Gastroesophageal sphincter (tissue), 3 donors: ENCODE measurements at regions not wholly inside any gene's neighbourhood (a gene's known extent, or its start where the extent isn't known, plus 50 kb on each side); places are given as distances from the start of the nearest gene placed in this dataset.

Experiments
- CTCF ChIP-seq, 4 experiments: fragments of 200-600 bp in 2 of 4; fragments of 450-650 bp in 2 of 4; sonication (generic) in 1 of 4; IDR thresholded peaks; one replicate each; pipeline ENCODE4 v1.5.1; 2017 to 2019; ENCODE audit warnings: antibody characterized with exemption in 4 of 4, mild to moderate bottlenecking in 2 of 4, moderate library complexity in 2 of 4
- EP300 ChIP-seq: sonication (generic); formaldehyde crosslinking; IDR thresholded peaks from one replicate; pipeline ENCODE4 v1.6.1; 2017; ENCODE audit warnings: antibody characterized with exemption, mild to moderate bottlenecking
- POLR2AphosphoS5 ChIP-seq: sonication (generic); formaldehyde crosslinking; IDR thresholded peaks from one replicate; pipeline ENCODE4 v1.6.1; 2017; ENCODE audit warnings: antibody characterized with exemption

DNA sequence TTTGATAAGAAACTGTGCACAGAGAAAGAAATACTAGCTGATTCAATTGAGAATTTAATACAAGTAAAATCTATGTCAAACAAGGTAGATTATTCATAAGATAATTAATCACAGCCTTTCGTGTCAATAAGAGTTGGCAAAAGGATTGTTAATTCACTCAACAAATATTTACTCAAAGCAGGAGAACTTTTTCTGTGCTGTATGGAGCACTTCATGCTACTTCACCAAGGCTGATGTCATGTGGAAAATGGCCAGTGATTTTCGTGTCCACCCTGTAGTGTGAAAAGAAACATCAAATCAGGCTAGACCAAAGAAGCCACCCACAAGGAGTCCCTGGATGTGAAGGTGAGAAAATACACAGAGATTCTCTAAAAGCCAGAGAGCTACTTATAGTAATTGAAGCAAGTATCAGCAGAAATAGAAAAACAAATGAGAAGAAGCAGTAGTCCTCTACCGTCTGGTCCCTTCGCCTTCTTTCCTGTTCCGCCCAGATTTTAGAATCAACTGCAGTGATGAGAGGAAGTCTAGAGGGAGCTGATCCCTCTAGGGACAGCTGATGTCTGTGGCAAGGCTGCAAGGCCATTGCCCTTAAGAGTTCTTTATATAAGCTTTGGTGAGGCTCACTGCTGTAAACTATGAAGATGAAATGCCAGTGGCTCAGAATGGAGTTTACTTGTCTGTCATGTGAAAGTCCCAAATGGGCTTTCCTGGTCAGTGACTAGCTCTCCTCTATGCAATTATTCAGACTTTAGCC lies 201.3 kb upstream of the APCDD1 start:
- no peak for TF ChIP-seq CTCF (IDR thresholded peaks at IDR 0.05)
- TF ChIP-seq EP300: no peak
- no peak for TF ChIP-seq POLR2AphosphoS5
